8988T (cell line): ENCODE measurements at regions not wholly inside any gene's neighbourhood (a gene's known extent, or its start where the extent isn't known, plus 50 kb on each side); places are given as distances from the start of the nearest gene placed in this dataset.
"Not testable (repeated sequence)": the region's sequence is repeated elsewhere in the genome, so short reads cannot be mapped to it uniquely, and the experiment has no call there.

Source experiments
- DNase-seq: peaks from one replicate; pipeline ENCODE4 v3.0.0; 2011

DNA sequence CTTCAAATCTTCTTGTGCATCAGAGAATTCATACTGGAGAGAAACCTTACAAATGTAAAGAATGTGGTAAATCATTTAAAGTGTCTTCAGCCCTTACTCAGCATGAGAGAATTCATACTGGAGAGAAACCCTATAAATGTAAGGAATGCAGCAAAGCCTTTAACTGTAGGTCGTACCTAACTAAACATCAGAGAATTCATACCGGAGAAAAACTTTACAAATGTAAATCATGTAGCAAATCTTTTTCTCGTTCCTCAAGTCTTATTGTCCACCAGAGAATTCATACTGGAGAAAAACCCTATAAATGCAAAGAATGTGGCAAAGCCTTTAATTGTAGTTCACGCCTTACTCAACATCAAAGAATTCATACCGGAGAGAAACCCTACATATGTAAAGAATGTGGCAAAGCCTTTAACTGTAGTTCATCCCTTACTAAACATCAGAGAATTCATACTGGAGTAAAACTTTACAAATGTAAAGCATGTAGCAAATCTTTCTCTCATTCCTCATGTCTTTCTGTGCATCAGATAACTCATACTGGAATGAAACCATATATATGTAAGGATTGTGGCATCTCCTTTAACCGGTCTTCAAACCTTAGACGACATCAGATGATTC, 118.5 kb upstream of the ZNF267 start:
- DNase-seq, result no peak

DNA sequence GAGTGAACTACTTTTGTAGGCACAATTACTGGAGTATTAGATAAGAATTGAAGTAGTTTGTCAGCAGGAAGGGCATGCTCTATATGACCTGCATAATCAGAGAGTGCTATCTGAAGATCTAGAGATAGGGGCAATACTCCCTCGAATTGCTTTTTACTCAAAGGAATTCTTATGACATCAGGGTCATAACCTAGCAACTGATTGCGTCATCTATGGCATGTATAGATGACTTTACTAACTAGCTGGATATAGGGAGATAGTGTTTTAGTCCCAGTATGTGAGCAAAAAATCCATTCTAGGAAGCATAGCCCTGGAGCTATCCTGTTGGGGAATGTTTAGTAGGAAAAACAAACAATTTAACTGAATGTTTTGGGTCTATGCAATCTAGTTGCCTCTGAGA, 109.5 kb upstream of the ZNF267 start:
- no peak for DNase-seq

DNA sequence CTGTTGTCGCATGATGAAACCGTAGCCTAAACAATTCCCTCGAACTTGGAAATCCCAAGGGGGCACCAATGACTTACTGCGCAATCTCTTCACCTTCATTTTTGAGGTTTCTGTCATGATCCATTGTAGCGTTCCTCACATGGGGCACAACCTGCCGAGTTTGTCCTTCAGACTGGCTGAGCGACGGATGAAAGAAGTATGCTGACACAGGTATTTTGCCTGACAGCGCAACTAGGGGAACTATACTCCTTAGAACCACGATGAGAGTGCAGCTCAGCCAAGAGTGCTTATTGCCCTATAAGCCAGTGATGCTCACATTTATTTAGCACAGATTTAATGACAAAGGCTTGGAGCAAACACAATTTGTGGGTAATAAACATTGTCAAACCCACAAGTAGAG, 106.3 kb upstream of the ZNF267 start:
- no peak for DNase-seq

DNA sequence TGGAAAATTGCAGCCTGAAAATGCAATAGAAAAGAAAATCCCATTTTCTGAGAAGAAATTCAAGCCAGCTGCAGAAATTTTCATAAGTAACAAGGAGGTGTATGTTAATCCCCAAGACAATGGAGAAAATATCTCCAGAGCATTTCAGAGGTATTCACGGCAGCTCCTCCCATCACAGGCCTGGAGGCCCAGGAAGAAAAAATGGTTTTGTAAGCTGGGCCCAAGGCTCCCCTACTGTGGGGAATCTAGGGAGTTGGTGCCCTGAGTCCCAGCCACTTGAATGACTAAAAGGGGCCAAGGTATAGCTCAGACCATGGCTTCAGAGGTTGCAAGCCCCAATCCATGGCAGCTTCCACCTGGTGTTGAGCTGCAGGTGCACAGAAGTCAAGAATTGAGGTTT, 93.3 kb upstream of the ZNF267 start:
- DNase-seq, result no peak

DNA sequence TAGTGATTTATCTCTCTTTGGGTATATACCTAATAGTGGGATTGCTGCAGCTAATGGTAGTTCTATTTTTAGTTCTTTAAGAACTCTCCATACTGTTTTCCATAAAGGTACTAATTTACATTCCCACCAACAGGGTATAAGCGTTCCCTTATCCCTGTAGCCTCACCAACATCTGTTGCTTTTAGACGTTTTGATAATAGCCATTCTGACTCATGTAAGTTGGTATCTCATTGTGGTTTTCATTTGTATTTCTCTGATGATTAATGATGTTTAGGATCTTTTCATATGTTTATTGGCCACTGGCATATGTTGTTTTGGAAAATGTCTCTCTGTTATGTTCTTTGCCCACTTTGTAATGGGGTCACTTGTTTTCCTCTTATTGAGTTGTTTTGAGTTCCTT, 88.5 kb upstream of the ZNF267 start:
- no peak for DNase-seq

DNA sequence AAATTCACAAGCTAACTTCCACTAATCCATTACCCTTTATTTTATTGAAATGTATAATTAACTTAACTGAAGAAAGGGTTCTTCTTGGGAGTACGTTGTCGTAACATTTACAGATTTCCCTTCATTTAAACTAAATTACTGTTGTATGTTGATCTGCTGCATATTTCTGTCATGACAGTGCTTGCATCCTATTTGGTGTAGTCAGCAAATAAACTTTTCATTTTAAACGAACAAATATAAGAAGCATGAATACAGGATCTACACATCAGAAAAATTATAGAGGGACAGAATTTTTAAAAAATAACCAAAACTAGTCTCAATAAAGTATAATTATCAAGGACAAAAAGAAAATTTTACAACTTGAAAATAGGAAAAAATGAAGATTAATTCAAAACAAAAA, 66.5 kb upstream of the ZNF267 start:
- no peak for DNase-seq

DNA sequence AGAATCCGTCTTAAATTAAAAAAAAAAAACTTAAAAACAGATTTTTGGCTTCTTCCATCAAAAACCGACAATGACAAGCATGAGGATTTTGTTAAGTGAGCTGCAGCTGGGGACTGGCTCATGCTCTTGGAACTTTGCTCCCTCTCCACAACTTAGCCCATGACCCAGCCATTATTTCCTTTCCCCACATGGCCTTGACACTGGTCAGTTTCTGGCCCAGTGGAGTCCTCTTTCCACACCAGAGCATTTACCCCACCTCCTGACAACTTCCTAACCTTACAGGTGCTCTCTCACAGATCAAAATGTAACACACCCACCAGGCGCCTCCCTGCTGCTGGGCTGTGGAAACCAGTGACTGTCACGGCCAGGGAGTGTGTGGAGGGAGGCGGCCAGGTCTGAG, 62.7 kb upstream of the ZNF267 start:
- no peak for DNase-seq

DNA sequence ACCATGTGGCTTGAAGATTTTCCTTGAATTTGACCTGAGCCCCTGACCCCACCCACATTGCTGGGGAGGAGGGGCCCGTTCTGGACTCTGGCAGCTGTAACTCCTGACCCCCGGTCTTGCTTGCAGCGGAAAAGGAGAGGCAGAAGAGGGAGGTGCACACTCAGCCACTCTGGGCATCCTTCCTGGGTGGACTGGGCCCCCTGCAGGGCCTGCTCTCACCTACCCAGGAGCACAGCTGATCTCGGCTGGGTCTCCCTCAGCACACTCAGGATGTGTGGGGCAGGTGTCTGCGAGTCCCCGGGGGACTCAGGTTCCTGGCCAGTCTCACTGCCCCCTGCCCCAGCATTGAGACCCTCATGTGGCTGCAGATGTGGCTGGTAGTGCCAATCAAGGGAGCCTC, 57.5 kb upstream of the ZNF267 start:
- not testable (repeated sequence) for DNase-seq

DNA sequence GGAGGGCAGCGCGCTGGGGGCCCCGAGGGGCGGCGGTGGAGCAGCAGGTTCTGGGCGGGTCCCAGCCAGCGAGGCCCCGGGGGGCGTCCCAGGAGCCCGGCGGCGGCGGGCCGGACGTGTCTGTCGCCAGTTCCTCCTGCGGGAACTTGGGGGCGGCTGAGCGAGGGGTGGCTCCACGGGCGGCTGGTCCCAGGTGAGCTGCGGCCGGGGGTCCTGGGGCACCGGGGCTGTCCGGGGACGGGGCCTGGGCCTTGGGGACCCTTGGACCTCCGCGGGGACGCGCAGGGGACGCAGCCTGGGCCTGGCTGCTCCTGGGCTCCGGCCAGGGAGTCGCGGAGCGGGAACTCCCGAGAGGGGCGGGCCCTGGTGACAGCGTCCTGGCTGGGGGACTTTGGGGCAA, 54.2 kb upstream of the ZNF267 start:
- DNase-seq, result no peak

DNA sequence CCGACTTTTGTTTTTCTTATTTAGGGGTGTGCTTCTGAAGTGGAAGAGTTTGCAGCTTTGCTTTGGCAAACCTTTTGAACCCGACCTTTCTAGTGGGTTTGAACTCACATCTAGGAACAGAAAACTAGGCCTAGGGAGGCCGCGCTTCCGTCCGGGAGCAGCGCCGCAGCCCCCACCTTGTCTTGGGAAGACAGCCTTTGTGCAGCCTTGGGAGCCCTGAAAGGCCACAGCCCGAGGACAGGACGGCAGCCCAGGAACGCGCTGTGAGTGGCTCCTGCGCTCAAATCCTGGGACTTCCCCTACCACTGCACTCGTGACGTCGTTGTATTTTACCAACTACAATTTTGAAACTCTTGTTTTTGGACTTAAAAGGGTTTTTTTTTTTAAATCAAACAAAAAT, 53.7 kb upstream of the ZNF267 start:
- DNase-seq, result no peak
